GM18951 (cell line): ENCODE measurements at regions not wholly inside any gene's neighbourhood (a gene's known extent, or its start where the extent isn't known, plus 50 kb on each side); places are given as distances from the start of the nearest gene placed in this dataset.
"Not testable (repeated sequence)": the region's sequence is repeated elsewhere in the genome, so short reads cannot be mapped to it uniquely, and the experiment has no call there.

Experiments used
- POLR2A ChIP-seq: IDR thresholded peaks from 4 replicates; pipeline ENCODE4 v1.6.1; 2011; ENCODE audit warnings: mild to moderate bottlenecking; ENCODE audit not compliant: insufficient read length, insufficient read depth; ENCODE audit errors: extremely low read depth
- in situ Hi-C: fragments of 300-500 bp; cut with MboI; formaldehyde crosslinking; loops from one replicate; pipeline ENCODE4 v1.12.0; 2022; ENCODE audit warnings: low sequenced_read_pairs, mixed read lengths, inconsistent platforms; ENCODE audit not compliant: unreplicated experiment

DNA sequence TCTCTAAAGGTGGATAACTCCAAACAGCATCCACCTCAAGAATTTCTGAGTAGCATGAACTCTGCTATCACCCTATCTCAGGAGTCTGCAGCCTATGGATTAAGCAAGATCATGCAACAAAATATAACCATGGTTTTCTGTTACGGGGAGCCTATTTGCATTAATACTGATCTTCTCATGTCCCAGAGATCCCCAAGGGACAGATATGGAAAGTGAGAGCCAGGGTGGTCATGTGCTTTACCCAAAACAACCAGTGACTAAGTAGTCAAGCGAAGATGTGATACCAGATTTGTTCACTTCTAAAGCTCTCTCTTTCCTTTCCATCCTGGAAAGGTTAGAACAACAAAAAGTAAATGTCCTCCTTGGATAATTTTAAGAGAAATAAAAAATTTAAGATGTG is 125.1 kb downstream of the PRRX1 start:
- no peak for TF ChIP-seq POLR2A
- in situ Hi-C loops, result no loop called here

DNA sequence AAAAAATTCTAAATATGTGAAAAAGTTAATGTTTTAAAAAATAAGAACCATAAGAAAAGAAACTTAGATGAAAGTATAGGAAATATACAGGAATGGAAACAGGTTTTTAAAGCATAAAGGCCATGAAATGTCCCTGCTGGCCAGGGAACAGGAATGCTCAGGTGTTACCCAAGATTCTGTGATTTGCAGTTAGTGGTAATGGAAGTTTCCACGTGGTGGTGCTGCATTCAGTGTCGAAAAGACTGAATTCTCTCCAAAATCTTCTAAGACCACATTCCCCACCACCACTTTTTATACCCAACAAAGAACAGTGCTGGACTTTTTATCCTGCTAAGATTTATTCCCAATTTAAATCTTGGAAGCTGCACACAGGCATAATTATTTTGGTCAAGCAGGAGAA is 126.2 kb downstream of the PRRX1 start:
- in situ Hi-C loops, result no loop called here
- TF ChIP-seq POLR2A, result no peak

DNA sequence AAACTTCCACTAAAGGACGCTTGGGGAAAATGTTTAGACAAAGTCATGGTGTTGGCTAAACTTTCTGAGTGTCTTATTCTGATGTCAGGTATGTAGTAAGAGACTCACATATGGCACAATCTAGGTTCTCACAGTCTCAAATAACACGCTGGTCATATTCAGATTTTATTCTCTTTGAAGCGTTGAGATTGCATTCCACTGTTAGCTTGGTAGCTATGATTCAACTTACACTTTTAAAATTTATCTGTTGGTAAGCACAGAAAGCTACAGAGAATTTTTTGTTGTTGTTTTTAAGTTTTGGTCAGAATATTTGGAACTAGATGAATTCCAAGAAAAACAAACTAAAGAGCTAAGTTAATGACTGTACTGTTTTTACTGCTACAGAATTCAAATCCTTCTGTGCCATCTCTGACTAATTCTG is 126.7 kb downstream of the PRRX1 start:
- in situ Hi-C loops, result no loop called here

DNA sequence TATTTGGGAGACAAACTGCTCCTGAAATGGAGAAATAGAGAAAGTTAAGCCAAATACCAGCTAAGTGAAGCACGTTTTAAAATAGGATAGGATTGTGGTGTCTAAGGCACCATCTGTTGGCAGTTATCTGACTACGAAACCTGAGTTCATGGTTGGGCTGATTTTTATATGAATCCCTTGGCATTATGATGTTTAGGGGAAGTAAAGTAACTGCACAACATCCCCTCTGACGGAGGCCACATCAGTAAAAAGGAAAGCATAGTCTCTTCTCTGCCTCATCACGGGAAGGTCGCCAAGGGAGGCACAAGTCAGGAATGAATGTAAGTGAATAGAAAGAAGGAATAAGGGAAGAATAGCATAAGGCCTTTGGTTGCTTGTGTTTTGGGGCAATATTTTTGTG is 128.0 kb downstream of the PRRX1 start:
- in situ Hi-C loops, result no loop called here
- TF ChIP-seq POLR2A, result no peak

More for the DNA sequence above, 126.7 kb downstream of the PRRX1 start:
- TF ChIP-seq POLR2A, result no peak

DNA sequence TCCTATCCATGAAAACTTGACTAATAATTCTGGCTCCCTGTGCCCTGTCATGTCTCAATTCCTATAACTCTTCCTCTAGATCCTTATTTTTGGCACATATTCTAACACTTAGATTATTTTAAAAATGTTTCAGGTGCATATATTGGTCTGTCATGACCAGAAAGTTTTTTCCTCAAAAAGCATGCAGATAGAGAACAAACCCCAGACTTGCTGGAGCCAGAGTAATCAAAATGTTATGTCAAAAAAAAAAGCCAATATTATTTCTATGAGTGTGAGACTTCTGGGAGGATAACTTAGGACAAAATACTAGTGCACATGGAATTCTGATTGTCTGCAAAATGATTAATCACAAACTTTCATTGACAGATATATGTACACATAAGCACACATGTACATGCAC is 135.1 kb upstream of the MROH9 start:
- no peak for TF ChIP-seq POLR2A
- in situ Hi-C loops, result no loop called here

DNA sequence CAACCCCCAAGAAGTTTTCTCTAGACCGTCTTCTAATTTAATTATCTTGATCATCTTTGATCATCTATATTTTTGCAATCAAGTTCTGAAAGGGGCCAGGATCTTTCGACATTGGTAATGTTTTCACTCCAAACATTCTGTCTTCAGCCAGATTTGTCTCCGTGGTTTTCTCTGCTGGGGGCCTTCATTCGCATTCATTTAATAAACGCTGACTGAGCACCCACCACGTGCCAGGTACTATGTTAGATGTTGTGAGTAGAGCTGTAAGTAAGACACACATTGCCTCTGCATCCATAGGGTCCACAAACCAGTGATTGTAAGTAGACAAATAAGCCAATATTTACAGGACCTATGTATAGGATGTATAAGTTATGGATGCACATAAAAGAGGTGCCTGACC is 134.5 kb upstream of the MROH9 start:
- no peak for TF ChIP-seq POLR2A
- in situ Hi-C loops, result no loop called here

DNA sequence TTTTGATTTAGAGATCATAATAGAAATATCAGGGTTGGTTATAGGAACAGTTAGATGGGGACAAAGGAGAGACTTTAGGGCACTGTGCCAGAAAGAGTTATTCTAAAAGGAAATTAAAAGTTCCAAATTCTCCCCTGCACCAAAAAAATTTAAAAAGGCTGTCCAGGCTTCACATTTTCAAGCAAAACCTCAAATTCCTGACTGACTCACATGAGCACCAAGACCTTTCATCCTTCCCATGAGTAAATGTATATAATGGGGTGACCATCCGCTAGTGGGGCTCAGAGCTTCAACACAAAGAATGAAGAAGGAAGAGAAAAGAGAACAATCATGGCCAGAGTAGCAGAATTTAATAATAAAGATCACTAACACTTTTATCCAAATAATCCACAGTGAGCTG is 131.6 kb upstream of the MROH9 start:
- in situ Hi-C loops, result no loop called here
- TF ChIP-seq POLR2A, result no peak

DNA sequence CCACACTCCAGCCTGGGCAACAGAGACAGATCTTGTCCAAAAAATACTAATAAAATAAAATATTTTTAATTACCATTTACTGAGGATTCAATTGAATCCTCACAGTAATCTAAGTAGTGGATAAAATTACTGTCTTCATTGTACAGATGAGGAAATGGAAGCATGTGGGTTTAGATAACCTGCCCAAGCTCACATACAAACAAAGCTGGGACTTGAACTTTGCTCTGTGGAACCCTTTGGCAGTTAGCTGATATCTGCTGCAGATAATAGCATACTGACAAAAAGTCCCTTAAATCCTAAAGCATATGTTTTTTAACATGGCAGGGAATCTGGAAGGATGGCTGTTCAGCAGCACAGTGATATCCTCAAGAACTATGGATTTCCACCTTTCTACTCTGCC is 130.9 kb upstream of the MROH9 start:
- in situ Hi-C loops, result no loop called here
- TF ChIP-seq POLR2A, result no peak

DNA sequence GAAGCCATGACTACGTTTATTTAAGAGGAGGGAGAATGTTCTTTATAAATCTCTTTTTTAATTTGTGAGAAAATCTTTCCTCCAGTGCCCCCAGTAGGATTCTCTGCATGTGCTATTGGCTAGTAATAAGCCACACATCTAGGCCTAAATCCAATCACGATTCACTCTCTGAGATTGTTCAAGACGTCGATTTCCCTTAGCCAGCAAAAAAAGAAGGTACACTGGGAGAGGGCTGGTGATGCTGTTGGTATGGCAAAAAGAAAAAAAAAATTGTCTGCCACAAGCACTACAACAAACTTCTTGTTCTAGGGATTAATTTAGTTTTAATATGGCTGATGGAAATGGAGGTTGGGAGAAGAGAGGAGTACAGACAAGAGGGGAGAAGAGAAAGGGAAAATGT is 130.5 kb upstream of the MROH9 start:
- TF ChIP-seq POLR2A, result no peak
- in situ Hi-C loops, result no loop called here

DNA sequence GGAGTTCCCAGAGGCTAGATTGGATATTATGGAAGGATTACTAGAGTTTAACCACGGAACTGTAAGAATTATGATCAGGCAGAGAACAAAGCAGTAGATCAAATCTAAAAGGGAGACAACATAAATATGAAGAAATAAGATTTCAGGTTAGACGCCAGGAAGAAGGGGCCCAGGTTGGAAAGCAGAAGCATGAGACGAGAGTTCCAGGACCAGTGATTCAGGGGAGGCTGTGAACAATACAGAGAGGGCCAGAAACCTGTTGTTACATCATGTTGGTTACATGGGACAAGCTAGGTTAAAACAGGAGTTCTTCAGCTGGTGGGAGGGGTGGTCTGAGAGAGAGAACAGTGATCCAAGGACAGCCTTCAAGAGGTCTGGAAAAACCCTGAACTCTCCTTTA is 128.4 kb upstream of the MROH9 start:
- TF ChIP-seq POLR2A, result no peak
- in situ Hi-C loops, result no loop called here

DNA sequence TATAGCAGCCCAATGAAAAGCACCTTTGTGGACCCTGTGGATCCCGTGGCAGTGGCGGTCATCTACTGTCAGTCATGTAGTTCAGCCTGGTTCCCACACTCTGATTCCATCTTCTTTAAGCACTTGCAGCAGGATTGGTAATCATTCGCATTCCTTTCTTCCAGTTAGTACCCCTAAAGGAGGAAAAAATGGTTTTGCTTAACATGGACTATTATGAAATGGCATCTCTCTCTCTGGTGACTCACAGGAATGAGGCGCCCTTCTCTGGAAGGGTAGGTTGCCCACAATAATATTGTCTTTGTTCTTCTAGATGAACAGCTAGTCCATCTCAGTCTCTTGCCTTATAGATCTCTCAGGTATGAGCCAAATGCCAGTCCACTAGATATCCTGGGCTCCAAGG is 127.9 kb upstream of the MROH9 start:
- in situ Hi-C loops, result no loop called here
- TF ChIP-seq POLR2A, result no peak

DNA sequence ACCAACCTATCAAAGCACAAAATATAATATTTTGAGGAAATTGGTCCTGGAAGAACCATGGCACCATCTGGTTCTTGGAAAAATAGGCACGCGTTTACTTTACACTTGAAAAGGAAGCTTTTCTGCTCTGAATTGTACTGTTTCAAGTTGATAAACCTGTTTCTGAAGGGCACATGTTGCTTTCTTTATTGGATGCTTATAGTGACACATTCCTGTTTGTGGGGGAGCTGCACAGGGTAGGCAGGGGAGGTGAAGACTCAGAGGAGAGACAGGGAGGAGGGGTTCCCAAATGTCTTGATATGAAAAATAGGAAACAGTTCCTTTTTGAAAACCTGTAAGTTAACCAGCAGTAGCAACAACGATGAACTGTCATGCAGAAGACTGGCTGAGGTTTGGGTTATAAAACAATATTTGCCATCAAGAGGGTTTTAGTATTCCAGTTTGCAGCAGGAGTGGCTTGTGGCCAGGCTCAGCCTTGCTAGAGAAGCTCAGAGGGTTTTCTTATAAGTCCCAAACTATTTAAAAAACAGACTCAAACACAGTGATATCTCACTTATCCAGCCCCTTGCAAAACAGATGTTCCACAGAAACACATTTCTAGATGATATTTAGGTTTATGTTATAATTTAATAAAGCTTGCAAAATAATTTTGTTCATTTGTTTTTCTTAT is 127.0 kb upstream of the MROH9 start:
- in situ Hi-C loops, result no loop called here
- no peak for TF ChIP-seq POLR2A

DNA sequence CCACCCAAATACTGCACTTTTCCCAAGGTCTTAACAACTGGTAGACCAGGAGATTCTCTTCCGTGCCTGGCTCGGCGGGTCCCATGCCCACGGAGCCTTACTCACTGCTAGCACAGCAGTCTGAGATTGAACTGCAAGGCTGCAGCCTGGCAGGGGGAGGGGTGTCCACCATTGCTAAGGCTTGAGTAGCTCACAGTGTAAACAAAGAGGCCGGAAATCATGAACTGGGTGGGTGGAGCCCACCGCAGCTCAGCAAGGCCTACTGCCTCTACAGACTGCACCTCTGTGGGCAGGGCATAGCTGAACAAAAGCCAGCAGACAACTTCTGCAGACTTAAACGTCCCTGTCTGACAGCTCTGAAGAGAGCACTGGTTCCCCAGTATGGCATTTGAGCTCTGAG is 124.3 kb upstream of the MROH9 start:
- in situ Hi-C loops, result not testable (repeated sequence)

DNA sequence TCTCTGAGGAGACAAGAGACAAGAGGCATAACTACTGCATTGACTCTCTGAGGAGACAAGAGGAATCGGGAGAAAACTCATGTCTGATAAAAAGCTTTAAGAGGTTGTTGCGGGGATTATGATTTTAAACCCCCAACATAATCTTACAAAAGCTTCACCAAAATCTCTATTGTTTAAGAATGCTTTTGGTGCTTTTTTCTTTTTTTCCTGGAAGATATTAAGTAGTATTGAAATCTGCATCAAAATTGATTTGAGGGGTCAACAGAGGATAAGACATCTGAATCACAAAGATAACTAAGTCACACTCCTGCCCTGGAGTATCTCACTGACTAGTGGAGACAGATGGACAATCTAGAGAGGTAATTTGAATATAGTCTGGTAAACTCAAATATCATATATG is 115.6 kb upstream of the MROH9 start:
- in situ Hi-C loops, result no loop called here
- no peak for TF ChIP-seq POLR2A

DNA sequence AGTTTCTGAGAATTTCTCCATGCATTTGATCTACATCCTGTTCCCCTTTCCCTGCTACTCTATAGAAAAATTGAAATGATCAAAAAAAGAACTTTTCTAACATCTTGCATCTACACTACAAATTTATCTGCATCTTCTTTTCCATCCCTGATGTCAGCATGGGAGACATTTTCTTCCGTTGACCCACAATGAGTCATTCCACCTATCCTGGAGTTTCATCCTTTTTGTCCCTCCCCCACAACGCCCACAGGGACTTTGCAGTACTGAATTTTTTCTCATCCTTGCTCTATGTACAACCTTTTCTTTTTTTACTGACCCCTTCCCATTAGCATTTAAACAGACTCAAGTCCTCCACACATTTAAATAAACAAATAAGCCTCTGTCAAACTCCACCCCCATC is 112.2 kb upstream of the MROH9 start:
- in situ Hi-C loops, result no loop called here

More for the DNA sequence above, 112.2 kb upstream of the MROH9 start:
- TF ChIP-seq POLR2A, result no peak
